ENCODE measurements at regions not wholly inside any gene's neighbourhood (a gene's known extent, or its start where the extent isn't known, plus 50 kb on each side); places are given as distances from the start of the nearest gene placed in this dataset.
"Not testable (repeated sequence)": the region's sequence is repeated elsewhere in the genome, so short reads cannot be mapped to it uniquely, and the experiment has no call there.

GRCh38 chr2:2587354-2587753 lies 256.3 kb upstream of the MYT1L start:
- Histone ChIP-seq H3K9me3 (no peaks in the 10 kb centered on the region), H3K4me3 (no peak overlapping the region), H3K4me1 (no peaks in the 10 kb centered on the region), H3K27ac (no peak overlapping the region), H3K27me3 (no peaks in the 10 kb centered on the region), H3K36me3 (no peaks in the 10 kb centered on the region)
- ATAC-seq (no peak), DNase-seq (no peak)
- intact Hi-C loops (cut with DNase I) = no loop called here
- no peak for TF ChIP-seq CTCF (IDR thresholded peaks at IDR 0.05)

GRCh38 chr2:2586931-2587330 lies 255.9 kb upstream of the MYT1L start:
- no peak for DNase-seq
- H3K36me3 ChIP-seq = no peaks in the 10 kb centered on the region
- TF ChIP-seq CTCF (IDR thresholded peaks at IDR 0.05) = no peak
- no peak overlapping the region for H3K4me3 ChIP-seq
- intact Hi-C loops (cut with DNase I) = no loop called here
- H3K9me3 ChIP-seq = no peaks in the 10 kb centered on the region
- no peak overlapping the region for H3K27ac ChIP-seq
- ATAC-seq = no peak
- H3K27me3 ChIP-seq = no peaks in the 10 kb centered on the region
- no peaks in the 10 kb centered on the region for H3K4me1 ChIP-seq

- TF ChIP-seq CTCF (IDR thresholded peaks at IDR 0.05) = no peak
- Histone ChIP-seq H3K36me3 (no peaks in the 10 kb centered on the region), H3K27ac (no peak overlapping the region), H3K27me3 (no peaks in the 10 kb centered on the region), H3K4me1 (no peaks in the 10 kb centered on the region), H3K4me3 (no peak overlapping the region), H3K9me3 (no peaks in the 10 kb centered on the region)
- no peak for ATAC-seq
- DNase-seq = no peak
- intact Hi-C loops (cut with DNase I) = no loop called here
Observed at GRCh38 chr2:2586068-2586776, 255.1 kb upstream of the MYT1L start.

GRCh38 chr2:2582998-2583545 lies 252.0 kb upstream of the MYT1L start:
- no peak for DNase-seq
- no peak overlapping the region for H3K27ac ChIP-seq
- H3K36me3 ChIP-seq = no peaks in the 10 kb centered on the region
- no peak for ATAC-seq
- no peak for TF ChIP-seq CTCF (IDR thresholded peaks at IDR 0.05)
- intact Hi-C loops (cut with DNase I) = no loop called here
- H3K4me1 ChIP-seq = no peaks in the 10 kb centered on the region
- no peaks in the 10 kb centered on the region for H3K9me3 ChIP-seq
- H3K27me3 ChIP-seq = no peaks in the 10 kb centered on the region
- H3K4me3 ChIP-seq = no peak overlapping the region

GRCh38 chr2:2581331-2582159 lies 250.5 kb upstream of the MYT1L start:
- no peaks in the 10 kb centered on the region for H3K27me3 ChIP-seq
- no peak overlapping the region for H3K4me3 ChIP-seq
- H3K27ac ChIP-seq = no peak overlapping the region
- no peaks in the 10 kb centered on the region for H3K9me3 ChIP-seq
- no peaks in the 10 kb centered on the region for H3K36me3 ChIP-seq
- ATAC-seq (no peak), DNase-seq (no peak)
- no peak for TF ChIP-seq CTCF (IDR thresholded peaks at IDR 0.05)
- intact Hi-C loops (cut with DNase I) = no loop called here
- no peaks in the 10 kb centered on the region for H3K4me1 ChIP-seq

- intact Hi-C loops (cut with DNase I); ATAC-seq; H3K4me3 ChIP-seq; H3K36me3 ChIP-seq; H3K27me3 ChIP-seq; H3K27ac ChIP-seq; DNase-seq; H3K9me3 ChIP-seq; H3K4me1 ChIP-seq: not testable (repeated sequence)
Observed at GRCh38 chr2:2580841-2581240, 249.8 kb upstream of the MYT1L start.

Data from upper lobe of right lung (tissue), 1 donor.